SW 1271 (cell line): ENCODE measurements at regions not wholly inside any gene's neighbourhood (a gene's known extent, or its start where the extent isn't known, plus 50 kb on each side); places are given as distances from the start of the nearest gene placed in this dataset.
"Not testable (repeated sequence)": the region's sequence is repeated elsewhere in the genome, so short reads cannot be mapped to it uniquely, and the experiment has no call there.

ENCODE experiments used
- DNase-seq, 2 experiments: peaks; one replicate each; lab custom pipeline; 2025; lab: John Stamatoyannopoulos, UW

DNA sequence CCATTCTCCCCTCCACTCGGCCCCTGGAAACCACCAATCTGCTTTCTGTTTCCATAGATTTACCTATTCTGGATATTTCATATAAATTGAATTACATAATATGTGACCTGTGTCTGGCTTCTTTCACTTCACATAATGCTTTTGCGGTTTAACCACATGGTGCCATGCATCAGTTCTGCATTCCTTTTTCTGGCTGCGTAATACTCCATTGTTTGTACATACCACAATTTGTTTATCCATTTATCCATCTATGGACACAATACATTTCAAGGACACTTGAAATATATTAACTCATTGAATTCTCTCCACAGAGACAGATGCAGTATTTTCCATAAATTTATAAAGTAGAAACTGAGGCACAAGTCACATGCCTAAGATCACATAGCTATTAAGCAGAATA is 110.3 kb upstream of the ETV6 start:
- DNase-seq: no peak

- no peak for DNase-seq
Observed at GRCh38 chr12:11540156-11540555, 109.3 kb upstream of the ETV6 start.

- DNase-seq: no peak
Observed at GRCh38 chr12:11540615-11541310, 108.7 kb upstream of the ETV6 start.

DNA sequence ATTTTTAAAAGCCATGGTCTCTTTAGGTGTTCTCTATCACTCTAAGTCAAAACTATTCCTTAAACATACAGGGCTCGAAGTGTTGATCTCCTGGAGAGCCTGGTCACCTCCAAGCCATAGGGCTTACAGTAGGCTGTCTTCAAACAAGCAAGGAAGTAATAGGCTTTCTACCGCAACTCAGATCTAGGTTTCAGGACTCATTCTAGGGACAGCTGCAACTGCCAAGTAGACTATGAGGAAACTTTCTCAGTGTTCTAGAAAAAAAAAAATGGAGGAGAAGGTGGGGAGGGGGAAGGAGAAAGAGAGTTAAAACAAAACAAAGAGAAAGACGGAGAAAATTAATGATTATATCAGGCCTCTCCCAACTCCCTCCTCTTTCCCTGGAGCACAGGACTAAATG is 106.9 kb upstream of the ETV6 start:
- no peak for DNase-seq

DNA sequence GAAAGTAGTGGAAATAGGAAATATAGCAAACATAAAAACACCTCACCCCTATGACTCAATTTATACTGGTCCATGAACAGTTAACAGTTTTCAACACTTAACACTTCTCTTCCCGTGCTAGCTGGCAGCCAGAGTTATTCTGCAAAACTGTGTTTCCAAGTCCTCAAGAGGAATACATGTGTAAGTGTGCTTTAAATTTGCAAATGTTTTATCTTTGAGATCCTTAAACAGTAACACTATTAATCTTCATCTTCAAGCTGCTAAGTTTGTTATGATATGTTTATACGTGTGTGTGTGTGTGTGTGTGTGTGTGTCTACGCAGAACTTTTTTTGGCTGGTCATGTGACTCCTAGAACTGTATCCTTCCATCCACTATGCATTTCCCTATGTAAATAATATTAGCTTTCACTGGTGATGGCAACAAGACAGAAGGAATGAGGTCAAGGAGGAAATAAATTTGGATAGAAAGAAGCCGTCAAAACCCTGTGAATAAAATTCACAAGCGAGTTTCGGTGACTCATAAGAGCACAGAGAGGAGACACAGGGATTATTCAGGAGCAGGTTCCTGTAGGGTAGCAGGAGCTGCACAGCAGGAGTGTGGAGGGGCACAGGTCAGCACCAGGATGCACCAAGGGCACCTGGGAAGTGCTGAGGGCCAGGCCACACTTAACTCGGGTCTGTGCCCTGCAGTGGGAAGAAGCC is 105.9 kb upstream of the ETV6 start:
- no peak for DNase-seq

- DNase-seq: no peak
Observed at GRCh38 chr12:11545484-11546330, 103.8 kb upstream of the ETV6 start.

DNA sequence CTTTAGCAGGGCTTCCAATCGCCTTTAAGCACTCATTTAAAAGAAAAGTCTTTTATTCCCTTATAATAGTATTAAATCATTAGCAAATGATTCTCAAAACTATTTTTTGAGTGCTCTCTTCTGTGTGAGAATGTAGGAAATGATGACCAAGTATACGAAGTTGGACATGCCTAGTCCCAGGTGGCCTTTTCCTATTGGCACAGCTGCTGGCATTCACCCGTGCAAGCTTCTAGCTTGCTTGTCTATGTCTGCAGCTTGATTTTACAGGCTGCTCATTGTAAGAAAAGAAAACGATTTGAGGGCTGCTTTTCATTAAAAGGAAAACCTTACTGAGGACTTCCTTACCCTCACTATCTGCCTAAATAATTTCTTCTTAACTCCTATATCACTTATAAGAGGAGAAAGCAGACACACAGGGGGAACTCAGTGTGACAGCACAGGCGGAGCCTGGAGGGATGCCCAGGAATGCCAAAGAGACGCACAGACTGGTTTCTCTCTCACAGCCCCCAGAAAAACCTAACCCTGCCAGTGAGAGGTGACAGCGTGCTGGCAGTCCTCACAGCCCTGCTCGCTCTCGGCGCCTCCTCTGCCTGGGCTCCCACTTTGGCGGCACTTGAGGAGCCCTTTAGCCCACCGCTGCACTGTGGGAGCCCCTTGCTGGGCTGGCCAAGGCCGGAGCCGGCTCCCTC is 102.7 kb upstream of the ETV6 start:
- not testable (repeated sequence) for DNase-seq

DNA sequence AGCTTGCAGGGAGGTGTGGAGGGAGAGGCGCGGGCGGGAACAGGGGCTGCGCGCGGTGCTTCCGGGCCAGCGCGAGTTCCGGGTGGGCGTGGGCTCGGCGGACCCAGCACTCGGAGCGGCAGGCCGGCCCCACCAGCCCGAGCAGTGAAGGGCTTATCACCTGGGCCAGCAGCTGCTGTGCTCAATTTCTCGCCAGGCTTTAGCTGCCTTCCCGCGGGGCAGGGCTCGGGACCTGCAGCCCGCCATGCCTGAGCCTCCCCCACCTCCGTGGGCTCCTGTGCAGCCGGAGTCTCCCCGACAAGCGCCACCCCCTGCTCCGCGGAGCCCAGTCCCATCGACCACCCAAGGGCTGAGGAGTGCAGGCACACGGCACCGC is 102.2 kb upstream of the ETV6 start:
- not testable (repeated sequence) for DNase-seq

- DNase-seq: no peak
Observed at GRCh38 chr12:11549119-11549518, 100.4 kb upstream of the ETV6 start.

DNA sequence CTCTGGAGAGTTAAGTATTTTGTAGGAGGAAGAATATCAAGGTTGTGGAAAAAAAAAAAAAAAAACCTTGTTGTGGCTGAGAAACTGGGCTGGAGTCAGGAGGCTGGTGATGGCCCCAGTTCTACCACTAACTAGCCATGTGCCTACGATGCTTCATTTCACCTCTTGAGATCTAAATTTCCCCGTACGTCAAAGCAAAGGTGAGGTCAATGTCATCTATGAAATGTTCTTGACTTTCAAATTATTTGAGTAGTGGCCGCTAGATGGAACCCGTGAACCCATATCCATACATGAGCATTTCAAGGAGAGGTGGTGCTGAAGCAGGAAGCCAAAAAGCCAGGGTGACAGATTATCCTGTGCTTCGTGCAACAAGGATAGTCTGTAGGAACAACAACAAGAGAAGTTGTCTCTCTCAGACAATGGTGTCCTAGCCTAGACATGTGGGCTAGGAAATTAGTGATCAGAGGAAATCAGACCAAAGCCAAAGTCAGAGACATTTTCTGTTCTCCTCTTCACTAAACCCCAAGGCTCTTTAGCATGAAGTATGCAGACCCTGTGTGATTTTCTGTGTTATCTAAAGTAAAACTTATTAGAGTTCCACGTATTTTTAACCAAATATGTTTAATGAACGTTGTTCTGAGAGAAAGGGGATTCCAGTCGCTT is 95.5 kb upstream of the ETV6 start:
- DNase-seq: peak in 1 of 2 experiments; percentile 69

DNA sequence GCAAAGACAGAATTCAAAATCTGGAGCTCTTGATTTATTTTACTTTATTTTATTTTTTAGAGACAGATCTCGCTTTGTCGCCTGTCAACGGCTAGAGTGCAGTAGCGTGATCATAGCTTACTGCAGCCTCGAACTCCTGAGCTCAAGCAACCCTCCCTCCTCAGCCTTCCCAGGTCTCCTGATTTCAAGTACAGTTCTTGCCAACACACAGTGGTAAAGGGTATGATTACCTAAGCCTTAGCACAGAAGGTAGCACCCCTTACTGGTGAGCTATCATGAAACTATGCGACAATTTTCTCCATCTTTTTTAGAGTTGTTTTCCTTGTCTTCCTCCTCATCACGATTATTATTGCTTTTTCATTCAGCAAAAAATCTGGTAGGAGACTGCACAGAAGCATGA is 94.3 kb upstream of the ETV6 start:
- DNase-seq: no peak

- DNase-seq: no peak
Observed at GRCh38 chr12:11555743-11556625, 93.5 kb upstream of the ETV6 start.

DNA sequence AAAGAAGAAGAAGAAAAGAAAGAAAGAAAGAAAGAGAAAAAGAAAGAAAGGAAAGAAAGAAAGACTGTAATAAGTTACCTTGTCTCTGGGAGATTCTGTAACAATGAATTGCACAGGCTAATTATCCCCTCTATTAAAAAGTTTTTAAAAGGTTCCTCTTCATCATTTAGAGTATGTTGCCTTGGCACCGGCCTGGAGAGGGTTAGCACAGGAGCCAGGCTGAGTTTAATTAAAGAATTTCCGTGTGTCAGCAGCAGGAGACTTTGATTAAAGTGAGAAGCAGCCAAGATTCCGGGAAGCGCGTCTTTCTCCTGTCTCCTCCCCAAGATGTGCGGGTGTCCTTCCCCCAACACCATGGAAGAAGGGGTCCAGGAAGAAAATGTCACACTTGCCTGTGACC is 92.8 kb upstream of the ETV6 start:
- no peak for DNase-seq

GRCh38 chr12:11559626-11560340 is 89.7 kb upstream of the ETV6 start:
- DNase-seq: no peak

DNA sequence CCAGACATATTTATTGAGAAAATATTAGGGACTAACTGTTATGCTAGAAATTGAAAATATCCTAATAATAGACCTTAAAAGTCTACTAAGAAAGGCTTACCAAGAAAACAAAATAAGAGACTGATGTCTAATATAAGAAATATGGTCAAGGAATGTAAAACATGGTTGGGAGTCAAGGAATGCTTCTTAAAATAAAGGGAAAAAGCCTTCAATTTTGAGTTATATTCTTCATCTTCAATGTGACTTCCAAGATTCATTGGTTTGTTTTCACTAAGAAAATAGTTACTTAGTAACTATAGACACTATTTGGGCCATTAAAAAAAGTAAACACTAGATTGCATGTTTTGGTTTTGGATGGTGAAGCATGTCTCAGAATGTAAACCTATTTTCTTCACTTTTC is 88.1 kb upstream of the ETV6 start:
- DNase-seq: no peak

DNA sequence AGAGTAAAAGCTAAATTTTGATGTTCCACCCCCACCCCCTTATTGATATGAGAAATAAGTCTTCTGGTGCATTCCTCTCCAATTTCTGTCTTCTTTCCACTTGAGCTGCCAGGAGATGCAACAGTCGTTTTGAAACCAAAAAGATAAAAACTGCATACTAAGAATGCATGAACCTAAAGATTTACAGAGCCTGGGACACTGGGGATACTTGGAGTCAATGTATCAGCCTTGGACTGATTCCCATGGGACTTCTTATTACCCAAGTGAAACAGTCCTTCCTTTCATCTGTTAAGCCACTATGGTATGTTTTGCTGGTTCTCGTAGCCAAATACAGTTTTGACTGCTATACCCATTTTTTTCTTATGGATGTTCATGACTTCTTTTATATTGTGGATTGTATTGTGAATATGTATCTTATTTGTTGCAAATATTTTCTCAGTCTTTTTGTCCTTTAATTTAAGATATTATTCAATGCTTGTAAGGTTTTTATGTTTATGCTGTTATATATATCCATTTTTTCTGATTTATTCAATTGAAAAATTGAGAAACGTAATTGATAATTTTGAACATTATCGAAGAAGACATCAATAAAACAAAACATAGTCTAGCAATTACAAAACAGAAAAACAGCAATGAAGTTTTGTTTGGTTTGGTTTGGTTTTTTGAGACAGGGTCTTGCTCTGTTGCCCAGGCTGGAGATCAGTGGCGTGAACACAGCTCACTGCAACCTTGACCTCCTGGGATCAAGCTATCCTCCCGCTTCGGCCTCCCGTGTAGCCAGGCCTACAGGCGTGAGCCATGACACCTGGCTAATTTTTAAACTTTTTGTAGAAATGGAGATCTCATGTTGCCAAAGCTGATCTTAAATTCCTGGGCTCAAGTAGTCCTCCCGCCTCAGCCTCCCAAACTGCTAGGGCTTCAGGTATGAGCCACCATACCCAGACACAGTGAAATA is 85.4 kb upstream of the ETV6 start:
- no peak for DNase-seq

- no peak for DNase-seq
Observed at GRCh38 chr12:11564984-11565651, 84.4 kb upstream of the ETV6 start.

GRCh38 chr12:11565752-11566151 is 83.7 kb upstream of the ETV6 start:
- DNase-seq: no peak
